Choroid plexus epithelial cell (primary cell): ENCODE measurements at regions not wholly inside any gene's neighbourhood (a gene's known extent, or its start where the extent isn't known, plus 50 kb on each side); places are given as distances from the start of the nearest gene placed in this dataset.
A peak's percentile ranks its signal among the peaks of the same experiment; 100 is the strongest.
"Not testable (repeated sequence)": the region's sequence is repeated elsewhere in the genome, so short reads cannot be mapped to it uniquely, and the experiment has no call there.

ENCODE experiments used
- DNase-seq: peaks from one replicate; pipeline ENCODE4 v3.0.0-alpha.2; 2010; ENCODE audit warnings: low read depth
- H3K4me3 ChIP-seq: 2 replicates; pipeline ENCODE4 v1.5.1; 2011; ENCODE audit warnings: low read depth, mild to moderate bottlenecking, control low read depth, low read length, moderate library complexity
- CTCF ChIP-seq: conservative IDR thresholded peaks from 2 replicates; pipeline ENCODE4 v1.5.1; 2011; ENCODE audit warnings: low read depth, mild to moderate bottlenecking, control low read depth, inconsistent platforms, low read length, moderate library complexity

DNA sequence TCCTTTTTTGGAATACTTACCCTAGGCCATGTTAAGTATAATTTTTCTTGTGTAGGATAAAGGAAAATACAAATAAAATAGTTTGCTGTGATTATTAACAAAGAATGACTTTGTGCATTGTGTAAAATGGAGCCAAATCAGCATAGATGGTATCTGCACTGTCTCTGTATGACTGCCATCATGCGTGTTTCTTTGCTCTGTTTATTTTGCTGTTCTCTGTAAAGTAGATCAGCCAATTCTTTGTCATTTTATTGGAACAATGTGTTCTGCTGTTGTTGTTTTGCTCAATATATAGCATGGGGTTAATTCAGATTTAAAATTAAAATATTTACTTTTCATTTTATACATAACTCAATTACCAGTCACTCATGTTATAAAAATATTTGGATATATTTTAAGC is 181.3 kb upstream of the UBE2E3 start:
- no peak for TF ChIP-seq CTCF
- H3K4me3 ChIP-seq, result no peak overlapping the region
- DNase-seq, result no peak

- no peak for TF ChIP-seq CTCF
- DNase-seq, result peak; percentile 60
- H3K4me3 ChIP-seq, result no peak overlapping the region
These were observed 189.5 kb upstream of the UBE2E3 start for GRCh38 chr2:180790891-180791290.

- no peak for DNase-seq
- H3K4me3 ChIP-seq, result no peak overlapping the region
- no peak for TF ChIP-seq CTCF
These were observed 193.1 kb upstream of the UBE2E3 start for GRCh38 chr2:180787330-180787729.

DNA sequence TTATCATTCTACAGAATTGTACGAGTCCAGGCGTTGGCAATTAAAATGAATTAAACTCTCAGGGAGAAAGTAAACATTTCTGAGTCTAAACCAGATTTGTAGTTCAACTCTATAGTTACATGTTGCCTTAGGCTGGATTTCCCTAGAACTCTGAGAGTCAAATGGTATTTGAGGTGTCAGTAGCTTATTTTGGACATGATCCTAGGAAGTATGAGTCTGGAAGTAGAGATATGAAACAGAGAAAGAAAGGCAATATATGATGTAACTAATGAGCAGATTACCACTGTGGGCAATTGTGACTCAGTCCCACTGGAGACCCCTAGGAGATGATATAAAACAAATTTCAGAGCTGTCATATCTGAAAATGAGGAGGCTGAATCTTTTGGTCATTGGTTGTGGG is 199.1 kb upstream of the UBE2E3 start:
- DNase-seq, result peak; percentile 13
- no peak for TF ChIP-seq CTCF
- H3K4me3 ChIP-seq, result no peak overlapping the region

DNA sequence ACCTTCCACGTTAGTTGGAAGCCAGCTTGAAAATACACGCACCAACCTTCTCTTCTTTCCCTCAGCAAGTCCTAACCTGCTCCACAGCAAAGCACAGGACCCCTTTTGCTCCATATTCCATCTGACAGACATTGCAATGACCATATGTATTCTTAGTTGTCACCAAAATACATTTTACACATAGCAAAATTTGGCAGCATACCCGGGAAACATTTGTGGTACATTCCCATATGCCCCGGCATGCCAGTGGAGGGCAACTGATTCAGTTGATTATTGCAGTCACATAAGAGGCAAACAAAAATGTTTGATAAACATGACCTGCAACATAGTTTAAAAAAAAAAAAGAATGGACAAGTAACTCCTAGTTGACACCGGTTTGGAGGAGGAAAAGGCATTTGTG is 202.1 kb upstream of the UBE2E3 start:
- DNase-seq, result no peak
- no peak for TF ChIP-seq CTCF

GRCh38 chr2:180776921-180777320 is 203.5 kb upstream of the UBE2E3 start:
- no peak overlapping the region for H3K4me3 ChIP-seq
- TF ChIP-seq CTCF, result no peak
- peak; percentile 19 for DNase-seq

More for the DNA sequence above, 202.1 kb upstream of the UBE2E3 start:
- no peak overlapping the region for H3K4me3 ChIP-seq

GRCh38 chr2:180775711-180776110 is 204.7 kb upstream of the UBE2E3 start:
- no peak for DNase-seq
- no peak for TF ChIP-seq CTCF
- H3K4me3 ChIP-seq, result no peak overlapping the region

GRCh38 chr2:180765316-180765715 is 215.1 kb upstream of the UBE2E3 start:
- DNase-seq, H3K4me3 ChIP-seq: not testable (repeated sequence)
